ENCODE measurements at regions not wholly inside any gene's neighbourhood (a gene's known extent, or its start where the extent isn't known, plus 50 kb on each side); places are given as distances from the start of the nearest gene placed in this dataset.

DNA sequence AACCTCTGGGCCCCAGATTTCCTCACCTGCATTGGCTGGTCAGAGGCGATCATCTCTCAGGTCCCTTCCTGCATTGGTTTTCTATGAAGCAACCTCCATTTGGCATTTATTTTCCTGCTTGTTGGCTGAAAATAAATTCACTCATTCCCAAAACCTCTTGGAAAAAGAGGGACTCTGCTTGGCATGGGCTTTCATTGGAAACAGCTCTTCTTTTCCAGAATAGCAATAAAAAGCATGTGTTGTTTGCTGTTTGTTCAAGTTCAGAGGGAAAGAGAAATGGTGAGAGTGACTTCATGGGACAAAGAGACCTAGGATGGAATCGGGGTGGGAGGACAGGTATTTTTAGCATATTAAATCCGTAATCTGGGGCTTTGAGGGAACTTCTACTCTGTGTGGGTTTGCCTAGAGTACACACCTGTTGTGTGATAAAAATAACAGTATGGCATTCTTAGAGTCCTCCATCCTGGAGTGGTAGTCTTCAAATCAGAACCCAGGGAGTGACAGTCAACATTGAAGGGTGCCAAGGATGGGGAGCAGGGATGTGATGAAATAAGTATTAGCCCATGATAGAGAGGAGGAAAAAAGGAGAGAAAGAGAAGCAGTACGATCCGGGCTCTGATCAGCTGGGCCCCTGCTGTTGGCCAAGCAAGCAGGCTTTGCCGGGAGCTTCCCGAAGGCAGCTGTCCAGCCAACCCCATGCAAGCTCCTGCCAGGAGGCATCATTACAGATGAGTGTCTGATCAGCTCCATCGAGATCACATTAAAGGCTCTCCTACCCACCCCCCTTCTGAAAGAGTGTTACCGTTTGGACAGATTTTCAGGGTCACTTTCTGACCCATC is 131.9 kb upstream of the NFIA start:
- no CpG with 5 or more reads among the region's 9 CpGs for WGBS (ENCODE audit: extremely low coverage, insufficient read length, low lambda C conversion rate)
- peaks cover 5% of the 10 kb centered on the region for H3K27me3 Mint-ChIP-seq (ENCODE audit: low read depth)
- Histone ChIP-seq H3K23me2 (ENCODE audit: insufficient read length, low read depth, low read length, poor library complexity, severe bottlenecking) (no peaks in the 10 kb centered on the region), H2AK5ac (ENCODE audit: insufficient read length, low read length) (no peak overlapping the region), H3K18ac (ENCODE audit: insufficient read length, low read depth, low read length) (no peak overlapping the region), H3K79me2 (ENCODE audit: insufficient read depth, low read length) (no peaks in the 10 kb centered on the region), H3K4me1 (ENCODE audit: insufficient read depth, low read length) (peaks cover 9% of the 10 kb centered on the region; the same call in 1 of the 2 replicates), H2BK120ac (ENCODE audit: low read depth, low read length, poor library complexity, severe bottlenecking) (no peak overlapping the region), H3T11ph (ENCODE audit: low read length) (no peak overlapping the region), H2BK15ac (ENCODE audit: low read depth, low read length) (no peak overlapping the region), H3K4ac (ENCODE audit: low read depth, low read length) (no peak overlapping the region), H3K23ac (ENCODE audit: insufficient read length, low read depth, low read length) (no peak overlapping the region), H3K4me2 (ENCODE audit: insufficient read depth, insufficient read length, low read length) (no peak overlapping the region), H3K14ac (ENCODE audit: insufficient read depth, low read length) (no peak overlapping the region), H3K9me3 (ENCODE audit: control insufficient read depth, low read depth, low read length) (no peaks in the 10 kb centered on the region), H4K5ac (ENCODE audit: insufficient read length, low read depth, low read length) (no peak overlapping the region), H2AFZ (ENCODE audit: low read length) (no peak overlapping the region), H3K27me3 (ENCODE audit: insufficient read depth, low read length) (no peaks in the 10 kb centered on the region), H2BK12ac (ENCODE audit: insufficient read length, low read depth, low read length) (no peak overlapping the region), H2BK20ac (ENCODE audit: low read depth, low read length, poor library complexity, severe bottlenecking) (no peak overlapping the region), H3K79me1 (ENCODE audit: insufficient read depth, low read depth, low read length, poor library complexity, severe bottlenecking) (no peaks in the 10 kb centered on the region), H4K8ac (replicated peaks; ENCODE audit: insufficient read length, low read depth, low read length) (no peak overlapping the region), H3K27ac (ENCODE audit: insufficient read length, low read depth, low read length) (no peak overlapping the region), H2BK5ac (ENCODE audit: insufficient read length, low read length) (no peak overlapping the region), H3K9ac (ENCODE audit: extremely low read depth, insufficient read length, low read length) (no peak overlapping the region), H3K56ac (ENCODE audit: insufficient read length, low read depth, low read length) (no peak overlapping the region), H4K20me1 (ENCODE audit: control insufficient read depth, insufficient read depth, insufficient read length) (no peaks in the 10 kb centered on the region), H4K91ac (ENCODE audit: insufficient read length, low read depth, low read length) (no peak overlapping the region)
- peaks cover 5 to 10% (median 8%) of the 10 kb centered on the region in 3 experiments for H3K36me3 Mint-ChIP-seq (ENCODE audit: insufficient read depth in 1 of 3, low read depth in 3 of 3)
- peaks cover 8% of the 10 kb centered on the region in 2 experiments for H3K9me3 Mint-ChIP-seq
- H3K4me1 Mint-ChIP-seq: peaks cover 20 to 22% of the 10 kb centered on the region in 2 experiments
- H3K27ac Mint-ChIP-seq: no peak overlapping the region
- TF ChIP-seq, protein P1, sequence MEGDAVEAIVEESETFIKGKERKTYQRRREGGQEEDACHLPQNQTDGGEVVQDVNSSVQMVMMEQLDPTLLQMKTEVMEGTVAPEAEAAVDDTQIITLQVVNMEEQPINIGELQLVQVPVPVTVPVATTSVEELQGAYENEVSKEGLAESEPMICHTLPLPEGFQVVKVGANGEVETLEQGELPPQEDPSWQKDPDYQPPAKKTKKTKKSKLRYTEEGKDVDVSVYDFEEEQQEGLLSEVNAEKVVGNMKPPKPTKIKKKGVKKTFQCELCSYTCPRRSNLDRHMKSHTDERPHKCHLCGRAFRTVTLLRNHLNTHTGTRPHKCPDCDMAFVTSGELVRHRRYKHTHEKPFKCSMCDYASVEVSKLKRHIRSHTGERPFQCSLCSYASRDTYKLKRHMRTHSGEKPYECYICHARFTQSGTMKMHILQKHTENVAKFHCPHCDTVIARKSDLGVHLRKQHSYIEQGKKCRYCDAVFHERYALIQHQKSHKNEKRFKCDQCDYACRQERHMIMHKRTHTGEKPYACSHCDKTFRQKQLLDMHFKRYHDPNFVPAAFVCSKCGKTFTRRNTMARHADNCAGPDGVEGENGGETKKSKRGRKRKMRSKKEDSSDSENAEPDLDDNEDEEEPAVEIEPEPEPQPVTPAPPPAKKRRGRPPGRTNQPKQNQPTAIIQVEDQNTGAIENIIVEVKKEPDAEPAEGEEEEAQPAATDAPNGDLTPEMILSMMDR (conservative IDR thresholded peaks at IDR 0.05): no peak
- DNase-seq: no peak
- H3K4me3 Mint-ChIP-seq: no peak overlapping the region
